Neural progenitor cell (in vitro differentiated cells): ENCODE measurements at regions not wholly inside any gene's neighbourhood (a gene's known extent, or its start where the extent isn't known, plus 50 kb on each side); places are given as distances from the start of the nearest gene placed in this dataset.

Source experiments
- DNase-seq: peaks from one replicate; pipeline ENCODE4 v3.0.0-alpha.2; 2016; ENCODE audit warnings: low spot score
- H2AFZ ChIP-seq: fragments of 200-600 bp; sonication (generic); replicated peaks from 2 replicates; pipeline ENCODE4 v1.6.1; 2016; ENCODE audit warnings: antibody characterized with exemption
- H3F3A ChIP-seq: fragments of 200-600 bp; sonication (generic); 2 replicates; pipeline ENCODE4 v1.6.1; 2016; ENCODE audit warnings: antibody characterized with exemption, low read depth
- H3K27ac ChIP-seq: fragments of 200-600 bp; sonication (generic); 2 replicates; pipeline ENCODE4 v1.5.1; 2016; ENCODE audit warnings: mild to moderate bottlenecking
- H3K27me3 ChIP-seq: fragments of 200-600 bp; sonication (generic); 2 replicates; pipeline ENCODE4 v1.6.1; 2016; ENCODE audit warnings: mild to moderate bottlenecking, moderate library complexity
- H3K36me3 ChIP-seq: fragments of 200-600 bp; sonication (generic); 2 replicates; pipeline ENCODE4 v1.5.1; 2016
- H3K4me1 ChIP-seq: fragments of 200-600 bp; sonication (generic); 2 replicates; pipeline ENCODE4 v1.6.1; 2016; ENCODE audit warnings: mixed run types
- H3K4me2 ChIP-seq: fragments of 200-600 bp; sonication (generic); 2 replicates; pipeline ENCODE4 v1.6.1; 2016
- H3K4me3 ChIP-seq: fragments of 200-600 bp; sonication (generic); 2 replicates; pipeline ENCODE4 v1.5.1; 2016
- H3K79me2 ChIP-seq: fragments of 200-600 bp; sonication (generic); 2 replicates; pipeline ENCODE4 v1.6.1; 2016; ENCODE audit warnings: low read depth
- H3K9ac ChIP-seq: fragments of 200-600 bp; sonication (generic); 2 replicates; pipeline ENCODE4 v1.6.1; 2016
- H3K9me3 ChIP-seq: fragments of 200-600 bp; sonication (generic); 2 replicates; pipeline ENCODE4 v1.5.1; 2016; ENCODE audit warnings: low read depth
- H4K20me1 ChIP-seq: fragments of 200-600 bp; sonication (generic); 2 replicates; pipeline ENCODE4 v1.6.1; 2016; ENCODE audit warnings: low read depth
- H3K27ac Mint-ChIP-seq: 3 replicates; pipeline ENCODE4 v1.8.0; 2021; ENCODE audit warnings: mixed read lengths
- H3K27me3 Mint-ChIP-seq: 2 replicates; pipeline ENCODE4 v1.8.0; 2022; ENCODE audit warnings: low read depth, mild to moderate bottlenecking, inconsistent platforms, moderate library complexity, mixed read lengths; ENCODE audit not compliant: insufficient read depth
- H3K36me3 Mint-ChIP-seq: 3 replicates; pipeline ENCODE4 v1.8.0; 2021; ENCODE audit warnings: mixed read lengths
- H3K4me1 Mint-ChIP-seq: 3 replicates; pipeline ENCODE4 v1.8.0; 2021; ENCODE audit warnings: mixed read lengths
- H3K4me3 Mint-ChIP-seq: 3 replicates; pipeline ENCODE4 v1.8.0; 2021; ENCODE audit warnings: mild to moderate bottlenecking, moderate library complexity, mixed read lengths
- H3K9me3 Mint-ChIP-seq: 3 replicates; pipeline ENCODE4 v1.8.0; 2020; ENCODE audit warnings: mixed read lengths
- CTCF ChIP-seq: fragments of 200-600 bp; sonication (generic); IDR thresholded peaks from 2 replicates; pipeline ENCODE4 v1.5.1; 2017; ENCODE audit warnings: antibody characterized with exemption, mild to moderate bottlenecking
- EZH2 ChIP-seq: fragments of 200-600 bp; sonication (generic); IDR thresholded peaks from 2 replicates; pipeline ENCODE4 v1.6.1; 2017; ENCODE audit warnings: antibody characterized with exemption, mild to moderate bottlenecking, moderate library complexity
- EZH2phosphoT487 ChIP-seq: fragments of 200-600 bp; sonication (generic); IDR thresholded peaks from 2 replicates; pipeline ENCODE4 v1.6.1; 2017; ENCODE audit warnings: antibody characterized with exemption

DNA sequence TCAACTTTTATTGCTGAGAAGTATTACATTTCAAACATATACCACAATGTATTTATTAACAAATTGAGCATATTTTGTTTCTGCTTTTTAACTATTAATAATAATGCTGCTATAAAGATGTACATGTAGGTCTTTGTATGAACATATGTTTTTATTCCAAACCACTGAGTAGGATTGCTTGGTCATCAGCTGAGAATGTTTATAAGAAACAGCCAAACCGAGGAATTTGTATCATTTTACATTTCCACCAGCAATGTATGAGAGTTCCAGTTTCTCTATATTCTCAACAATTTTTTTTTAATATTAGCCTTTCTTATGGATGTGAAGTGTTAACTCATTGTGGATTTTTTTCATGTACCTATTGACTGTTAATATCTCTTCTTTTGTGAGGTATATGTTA is 119.5 kb upstream of the MDFIC2 start:
- Mint-ChIP-seq H3K4me1 (no peaks in the 10 kb centered on the region), H3K27me3 (no peaks in the 10 kb centered on the region), H3K27ac (no peak overlapping the region), H3K36me3 (no peaks in the 10 kb centered on the region), H3K4me3 (no peak overlapping the region), H3K9me3 (no peaks in the 10 kb centered on the region)
- Histone ChIP-seq H3K4me1 (no peaks in the 10 kb centered on the region), H2AFZ (no peak overlapping the region), H3K4me2 (no peak overlapping the region), H3K27ac (no peak overlapping the region), H3K4me3 (no peak overlapping the region), H3K9ac (no peak overlapping the region), H3K79me2 (no peaks in the 10 kb centered on the region), H3F3A (no peaks in the 10 kb centered on the region), H3K36me3 (no peaks in the 10 kb centered on the region), H3K9me3 (no peaks in the 10 kb centered on the region), H4K20me1 (no peaks in the 10 kb centered on the region), H3K27me3 (no peaks in the 10 kb centered on the region)
- TF ChIP-seq CTCF, result no peak
- TF ChIP-seq EZH2, result no peak
- no peak for TF ChIP-seq EZH2phosphoT487
- no peak for DNase-seq

- no peaks in the 10 kb centered on the region for H3K4me1 ChIP-seq
- H3K4me1 Mint-ChIP-seq, result peaks cover 3% of the 10 kb centered on the region
- H3K79me2 ChIP-seq, result no peaks in the 10 kb centered on the region
- H3K9ac ChIP-seq, result no peak overlapping the region
- no peaks in the 10 kb centered on the region for H3K9me3 Mint-ChIP-seq
- H3K27ac ChIP-seq, result no peak overlapping the region
- H3F3A ChIP-seq, result no peaks in the 10 kb centered on the region
- no peak overlapping the region for H3K4me2 ChIP-seq
- no peaks in the 10 kb centered on the region for H3K27me3 Mint-ChIP-seq
- no peaks in the 10 kb centered on the region for H3K36me3 ChIP-seq
- H3K4me3 ChIP-seq, result no peak overlapping the region
- H4K20me1 ChIP-seq, result no peaks in the 10 kb centered on the region
- H3K9me3 ChIP-seq, result no peaks in the 10 kb centered on the region
- H3K27ac Mint-ChIP-seq, result no peak overlapping the region
- H3K4me3 Mint-ChIP-seq, result no peak overlapping the region
- no peaks in the 10 kb centered on the region for H3K27me3 ChIP-seq
- TF ChIP-seq EZH2, result no peak
- no peak for TF ChIP-seq CTCF
- TF ChIP-seq EZH2phosphoT487, result no peak
- H2AFZ ChIP-seq, result no peak overlapping the region
- peak; percentile 17 for DNase-seq
- H3K36me3 Mint-ChIP-seq, result no peaks in the 10 kb centered on the region
These were observed 113.6 kb upstream of the MDFIC2 start for GRCh38 chr3:70426071-70426470.

- no peak overlapping the region for H3K27ac ChIP-seq
- no peaks in the 10 kb centered on the region for H3K27me3 Mint-ChIP-seq
- DNase-seq, result no peak
- no peak overlapping the region for H3K27ac Mint-ChIP-seq
- H3K36me3 ChIP-seq, result no peaks in the 10 kb centered on the region
- peaks cover 2% of the 10 kb centered on the region for H3K4me1 Mint-ChIP-seq
- H3K9me3 ChIP-seq, result no peaks in the 10 kb centered on the region
- no peak overlapping the region for H3K4me3 ChIP-seq
- no peaks in the 10 kb centered on the region for H3F3A ChIP-seq
- no peak overlapping the region for H2AFZ ChIP-seq
- H4K20me1 ChIP-seq, result no peaks in the 10 kb centered on the region
- no peak overlapping the region for H3K4me3 Mint-ChIP-seq
- H3K79me2 ChIP-seq, result no peaks in the 10 kb centered on the region
- H3K9ac ChIP-seq, result no peak overlapping the region
- no peak overlapping the region for H3K4me2 ChIP-seq
- H3K9me3 Mint-ChIP-seq, result no peaks in the 10 kb centered on the region
- no peaks in the 10 kb centered on the region for H3K27me3 ChIP-seq
- TF ChIP-seq EZH2phosphoT487 (no peak), CTCF (no peak), EZH2 (no peak)
- no peaks in the 10 kb centered on the region for H3K4me1 ChIP-seq
- H3K36me3 Mint-ChIP-seq, result no peaks in the 10 kb centered on the region
These were observed 109.1 kb upstream of the MDFIC2 start for GRCh38 chr3:70421506-70421905.

- TF ChIP-seq EZH2phosphoT487 (no peak), EZH2 (no peak), CTCF (no peak)
- no peaks in the 10 kb centered on the region for H3F3A ChIP-seq
- no peaks in the 10 kb centered on the region for H4K20me1 ChIP-seq
- no peaks in the 10 kb centered on the region for H3K27me3 Mint-ChIP-seq
- H3K79me2 ChIP-seq, result no peaks in the 10 kb centered on the region
- H3K9ac ChIP-seq, result no peak overlapping the region
- H3K4me3 ChIP-seq, result no peak overlapping the region
- H2AFZ ChIP-seq, result no peak overlapping the region
- H3K36me3 Mint-ChIP-seq, result peaks cover 2% of the 10 kb centered on the region
- DNase-seq, result no peak
- no peak overlapping the region for H3K4me2 ChIP-seq
- H3K9me3 Mint-ChIP-seq, result peaks cover 10% of the 10 kb centered on the region
- H3K9me3 ChIP-seq, result no peaks in the 10 kb centered on the region
- H3K36me3 ChIP-seq, result no peaks in the 10 kb centered on the region
- no peaks in the 10 kb centered on the region for H3K27me3 ChIP-seq
- H3K4me1 Mint-ChIP-seq, result no peaks in the 10 kb centered on the region
- H3K4me3 Mint-ChIP-seq, result no peak overlapping the region
- H3K27ac ChIP-seq, result no peak overlapping the region
- H3K27ac Mint-ChIP-seq, result no peak overlapping the region
- no peaks in the 10 kb centered on the region for H3K4me1 ChIP-seq
These were observed 96.6 kb upstream of the MDFIC2 start for GRCh38 chr3:70409018-70409417.
